ENCODE measurements at regions not wholly inside any gene's neighbourhood (a gene's known extent, or its start where the extent isn't known, plus 50 kb on each side); places are given as distances from the start of the nearest gene placed in this dataset.

GRCh38 chr9:82327641-82328040 is 339.1 kb downstream of the SPATA31D1 start:
- DNase-seq = no peak
- Histone ChIP-seq H3K27ac (no peak overlapping the region), H3K4me3 (no peak overlapping the region), H3K36me3 (no peaks in the 10 kb centered on the region), H3K4me1 (peaks cover 0 to 11% (median 7%) of the 10 kb centered on the region in 4 donors), H3K9me3 (peaks cover 0 to 5% (median 2%) of the 10 kb centered on the region in 4 donors), H3K27me3 (no peaks in the 10 kb centered on the region)
- no peak for TF ChIP-seq CTCF (IDR thresholded peaks at IDR 0.05)
- intact Hi-C loops (cut with DNase I) = no loop called here
- 94 to 95% methylated on average over 2 of the region's 2 CpGs for WGBS, 2 donors

- Histone ChIP-seq H3K27me3 (no peaks in the 10 kb centered on the region), H3K9me3 (peaks cover 0 to 3% (median 0%) of the 10 kb centered on the region in 4 donors), H3K4me1 (peaks cover 0 to 14% (median 7%) of the 10 kb centered on the region in 4 donors), H3K4me3 (no peak overlapping the region), H3K36me3 (no peaks in the 10 kb centered on the region), H3K27ac (no peak overlapping the region)
- no peak for TF ChIP-seq EP300 (IDR thresholded peaks at IDR 0.05)
- TF ChIP-seq CTCF (IDR thresholded peaks at IDR 0.05) = no peak
- TF ChIP-seq POLR2A (IDR thresholded peaks at IDR 0.05) = no peak
- TF ChIP-seq POLR2AphosphoS5 (IDR thresholded peaks at IDR 0.05) = no peak
- no peak for DNase-seq
- intact Hi-C loops (cut with DNase I) = no loop called here
- 92 to 93% methylated on average over 2 of the region's 2 CpGs for WGBS, 2 donors
These were observed 342.5 kb downstream of the SPATA31D1 start for GRCh38 chr9:82331079-82331478.

GRCh38 chr9:82332018-82332773 is 343.6 kb downstream of the SPATA31D1 start:
- Histone ChIP-seq H3K4me1 (peaks cover 0 to 14% (median 7%) of the 10 kb centered on the region in 4 donors), H3K27ac (peak overlapping the region in 1 of 4 donors; percentile 22), H3K36me3 (no peaks in the 10 kb centered on the region), H3K27me3 (no peaks in the 10 kb centered on the region), H3K9me3 (no peaks in the 10 kb centered on the region), H3K4me3 (no peak overlapping the region)
- TF ChIP-seq POLR2AphosphoS5 (IDR thresholded peaks at IDR 0.05) = no peak
- TF ChIP-seq CTCF (IDR thresholded peaks at IDR 0.05) = no peak
- TF ChIP-seq POLR2A (IDR thresholded peaks at IDR 0.05) = no peak
- no peak for TF ChIP-seq EP300 (IDR thresholded peaks at IDR 0.05)
- intact Hi-C loops (cut with DNase I) = no loop called here
- 67 to 69% methylated on average over 5 of the region's 5 CpGs for WGBS, 2 donors
- DNase-seq = no peak

GRCh38 chr9:82332774-82333152 is 344.2 kb downstream of the SPATA31D1 start:
- no peak for TF ChIP-seq POLR2A (IDR thresholded peaks at IDR 0.05)
- TF ChIP-seq CTCF (IDR thresholded peaks at IDR 0.05) = no peak
- Histone ChIP-seq H3K27ac (no peak overlapping the region), H3K4me1 (peaks cover 0 to 14% (median 7%) of the 10 kb centered on the region in 4 donors), H3K27me3 (no peaks in the 10 kb centered on the region), H3K36me3 (no peaks in the 10 kb centered on the region), H3K4me3 (no peak overlapping the region), H3K9me3 (no peaks in the 10 kb centered on the region)
- DNase-seq = no peak
- intact Hi-C loops (cut with DNase I) = no loop called here
- 88 to 92% methylated on average over 6 of the region's 6 CpGs for WGBS, 2 donors

GRCh38 chr9:82333671-82334070 is 345.1 kb downstream of the SPATA31D1 start:
- no peak for TF ChIP-seq POLR2A (IDR thresholded peaks at IDR 0.05)
- no peak for TF ChIP-seq POLR2AphosphoS5 (IDR thresholded peaks at IDR 0.05)
- no peak for TF ChIP-seq CTCF (IDR thresholded peaks at IDR 0.05)
- no peak for TF ChIP-seq EP300 (IDR thresholded peaks at IDR 0.05)
- 68 to 87% methylated on average over 2 of the region's 2 CpGs for WGBS, 2 donors
- Histone ChIP-seq H3K4me3 (no peak overlapping the region), H3K9me3 (no peaks in the 10 kb centered on the region), H3K4me1 (peaks cover 0 to 14% (median 7%) of the 10 kb centered on the region in 4 donors), H3K27me3 (no peaks in the 10 kb centered on the region), H3K36me3 (no peaks in the 10 kb centered on the region), H3K27ac (no peak overlapping the region)
- intact Hi-C loops (cut with DNase I) = no loop called here
- DNase-seq = no peak
